GM18507 (cell line): ENCODE measurements at regions not wholly inside any gene's neighbourhood (a gene's known extent, or its start where the extent isn't known, plus 50 kb on each side); places are given as distances from the start of the nearest gene placed in this dataset.

Experiments used
- DNase-seq: peaks from one replicate; pipeline ENCODE4 v3.0.0; 2011; ENCODE audit warnings: low read depth; ENCODE audit not compliant: insufficient read length; ENCODE audit errors: extremely low spot score
- FAIRE-seq: peaks from 2 replicates; lab custom pipeline; 2011; peaks lifted over from hg19 to GRCh38; lab: Jason Lieb, UNC

DNA sequence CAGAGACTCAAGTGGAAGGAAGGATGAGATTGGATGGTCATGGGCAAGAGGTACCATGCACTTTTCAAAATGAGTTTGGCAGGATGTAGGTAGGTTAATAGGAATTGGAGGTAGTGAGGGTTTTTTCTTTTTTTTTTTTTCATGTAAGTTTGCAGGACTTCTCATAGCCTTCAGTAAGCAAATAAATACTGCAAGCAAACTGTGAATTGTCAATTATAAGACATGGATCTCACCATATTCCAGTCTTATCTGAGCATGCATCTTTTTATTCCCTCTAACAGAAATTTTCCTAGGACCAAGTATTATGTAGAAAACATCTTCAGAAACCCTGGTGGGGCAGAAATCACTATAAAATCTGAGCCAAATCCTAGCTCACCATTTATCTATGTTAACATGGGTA lies 584.6 kb upstream of the CDH5 start:
- no peak for FAIRE-seq

GRCh38 chr16:65781363-65781762 lies 585.1 kb upstream of the CDH5 start:
- FAIRE-seq (no peak), DNase-seq (no peak)

More for the DNA sequence above, 584.6 kb upstream of the CDH5 start:
- no peak for DNase-seq

DNA sequence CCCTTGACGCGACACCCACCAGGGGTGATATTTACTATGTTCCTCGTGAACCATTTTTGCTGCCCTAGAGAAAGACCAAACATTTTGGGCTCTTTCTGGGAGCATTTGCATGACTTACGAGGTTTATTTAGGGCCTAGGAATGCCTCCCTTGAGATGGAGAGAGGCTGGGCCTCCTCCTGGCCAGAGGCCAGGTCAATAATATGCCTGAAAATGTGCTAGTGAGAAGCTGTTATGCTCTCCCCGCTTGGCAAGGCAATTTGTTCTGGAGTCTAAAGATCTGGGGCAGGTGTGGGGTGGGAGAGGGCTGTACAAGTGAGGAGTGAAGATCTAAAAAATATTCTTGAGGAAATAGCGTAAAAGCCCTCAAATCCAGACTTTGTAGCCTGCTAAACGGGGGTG lies 587.3 kb upstream of the CDH5 start:
- FAIRE-seq = no peak
- DNase-seq = no peak

- no peak for FAIRE-seq
- no peak for DNase-seq
Measured at GRCh38 chr16:65776639-65777183, 589.8 kb upstream of the CDH5 start.

DNA sequence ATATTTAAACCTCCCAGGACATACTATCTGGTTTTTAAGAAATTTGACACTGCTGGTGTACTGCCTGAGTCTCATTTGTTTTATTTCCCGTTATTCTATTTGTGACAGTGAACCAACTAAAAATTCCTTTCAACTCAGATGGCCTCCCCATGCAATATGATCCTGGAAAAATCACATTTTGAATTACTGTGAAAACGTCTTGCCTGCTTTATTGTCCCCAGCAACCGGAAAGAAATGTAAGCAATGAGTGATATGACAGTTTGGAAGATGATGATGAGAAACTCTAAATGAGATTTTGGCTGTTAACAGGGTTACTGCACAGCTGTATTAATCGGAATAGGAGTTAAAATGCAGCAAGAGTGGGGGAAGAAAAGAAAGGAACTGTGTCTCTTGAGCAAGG lies 590.7 kb upstream of the CDH5 start:
- DNase-seq (no peak), FAIRE-seq (no peak)

- DNase-seq (no peak), FAIRE-seq (no peak)
Measured at GRCh38 chr16:65774350-65774749, 592.1 kb upstream of the CDH5 start.

- DNase-seq (no peak), FAIRE-seq (no peak)
Measured at GRCh38 chr16:65773301-65773874, 593.1 kb upstream of the CDH5 start.

DNA sequence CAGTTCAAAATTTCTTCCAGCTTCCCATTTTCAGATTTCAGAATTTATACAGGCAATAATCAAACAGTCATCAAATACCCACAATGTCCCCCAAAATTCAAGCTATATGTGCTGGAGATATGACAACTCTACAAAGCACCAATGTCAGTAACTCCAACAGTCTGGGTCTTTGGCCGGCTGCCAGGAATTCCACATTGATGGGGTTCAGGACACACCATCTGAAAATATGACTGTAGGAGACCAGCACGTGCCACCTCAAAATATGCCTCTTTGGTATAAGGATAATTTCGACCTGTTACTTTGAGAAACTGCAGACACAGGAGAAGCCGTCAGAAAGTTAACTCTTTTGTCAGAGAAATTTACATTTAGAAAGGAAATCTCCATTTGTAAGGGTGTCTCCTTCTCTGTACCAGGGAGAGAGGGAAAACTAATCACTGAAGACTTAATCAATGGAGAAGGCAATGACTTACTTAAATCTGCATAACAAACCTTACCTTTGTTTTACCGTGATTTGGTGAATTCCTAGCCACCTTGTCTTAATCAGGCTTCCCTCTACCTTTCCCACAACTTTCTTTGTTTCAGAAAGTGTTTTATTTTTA lies 594.3 kb upstream of the CDH5 start:
- no peak for FAIRE-seq
- DNase-seq = no peak

GRCh38 chr16:65771707-65772106 lies 594.8 kb upstream of the CDH5 start:
- FAIRE-seq (no peak), DNase-seq (no peak)

GRCh38 chr16:65770752-65771151 lies 595.7 kb upstream of the CDH5 start:
- no peak for FAIRE-seq
- no peak for DNase-seq

DNA sequence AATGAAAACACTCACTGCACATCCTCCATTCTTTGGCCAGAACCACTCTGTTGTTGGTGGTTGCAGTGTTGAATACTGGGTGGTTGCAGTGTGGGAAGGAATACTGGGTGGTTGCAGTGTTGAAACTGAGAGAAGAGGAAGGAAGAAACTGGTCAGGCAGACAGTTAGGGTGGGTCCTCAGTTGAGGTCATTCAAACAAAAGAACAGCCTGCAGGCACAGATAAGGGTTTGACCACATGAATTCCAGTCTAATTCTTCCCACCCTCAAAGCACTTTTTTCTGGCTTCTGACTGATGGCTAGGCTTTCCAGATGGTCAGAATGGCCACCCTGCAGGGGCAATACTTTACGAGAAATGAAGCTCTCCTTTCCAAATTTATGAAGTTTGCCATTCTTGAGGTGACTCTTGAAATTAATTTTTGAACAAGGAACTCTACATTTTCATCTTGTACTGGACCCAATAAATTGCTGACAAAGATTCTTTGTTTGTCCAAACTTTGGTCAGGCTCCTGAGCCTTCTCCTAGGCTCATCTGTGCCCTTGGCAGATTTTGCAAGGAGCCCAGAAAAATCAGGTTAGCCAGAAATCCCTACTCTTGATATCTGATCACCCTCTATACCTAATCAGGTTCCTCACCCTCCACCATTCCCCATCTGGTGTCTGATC lies 596.6 kb upstream of the CDH5 start:
- no peak for FAIRE-seq
- DNase-seq = no peak

DNA sequence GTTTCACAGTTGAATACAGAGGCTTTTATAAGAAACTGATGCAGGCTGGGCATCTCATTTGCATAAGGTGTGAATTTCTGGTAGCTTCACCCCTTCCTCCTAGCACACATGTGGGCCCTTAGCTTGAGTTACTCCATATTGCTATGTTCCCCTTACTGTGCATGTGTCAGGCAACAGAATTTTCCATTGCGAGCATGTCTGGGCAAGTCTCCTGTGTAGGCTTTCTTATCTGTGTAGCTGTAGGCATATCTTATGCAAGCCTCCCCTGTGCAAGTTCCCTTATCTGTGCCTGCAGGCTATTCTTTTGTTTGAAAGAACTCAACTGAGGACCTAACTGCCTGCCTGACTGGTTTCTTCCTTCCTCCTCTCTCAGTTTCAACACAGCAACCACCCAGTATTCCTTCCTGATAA lies 597.4 kb upstream of the CDH5 start:
- DNase-seq (no peak), FAIRE-seq (no peak)

GRCh38 chr16:65767125-65767524 lies 599.4 kb upstream of the CDH5 start:
- no peak for FAIRE-seq
- no peak for DNase-seq

- no peak for FAIRE-seq
- DNase-seq = no peak
Measured at GRCh38 chr16:65763640-65764305, 602.7 kb upstream of the CDH5 start.

DNA sequence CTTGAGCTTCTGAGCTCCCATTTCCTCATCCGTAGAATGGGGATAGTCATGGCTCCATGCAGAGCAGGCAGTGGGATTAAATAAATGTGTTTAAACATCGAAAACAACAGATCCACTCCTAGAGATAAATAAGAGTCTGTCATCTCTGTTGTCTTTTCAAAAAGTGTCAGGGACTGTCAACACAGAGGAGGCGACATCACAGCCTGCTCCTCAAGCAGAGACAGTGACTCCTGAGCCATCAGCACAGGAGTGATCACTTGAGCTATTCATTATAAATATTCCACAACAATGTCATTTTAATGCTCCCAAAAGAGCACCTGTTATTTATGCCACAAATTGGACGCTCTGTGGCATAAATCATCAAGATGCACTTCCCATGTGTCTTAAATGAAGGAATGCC lies 605.6 kb upstream of the CDH5 start:
- no peak for FAIRE-seq

DNA sequence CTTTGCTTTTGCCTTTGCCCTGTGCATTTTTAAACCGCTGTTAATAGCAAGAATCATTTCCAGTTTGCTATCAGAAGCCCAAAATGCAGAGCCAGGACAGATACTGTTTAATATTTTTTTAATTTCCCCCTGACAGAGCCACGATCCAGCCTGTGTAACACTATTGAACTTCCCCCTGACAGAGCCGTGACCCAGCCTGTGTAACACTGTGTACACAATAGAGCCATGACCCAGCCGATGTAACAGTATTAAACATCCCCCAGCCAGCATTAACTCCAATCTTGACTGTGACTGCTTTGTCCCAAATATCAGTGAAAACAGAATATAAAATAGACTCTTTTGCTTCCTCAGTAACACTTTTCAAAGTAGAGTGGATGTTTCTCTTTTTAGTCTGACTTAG lies 607.9 kb upstream of the CDH5 start:
- no peak for FAIRE-seq
- DNase-seq = no peak

More for the DNA sequence above, 605.6 kb upstream of the CDH5 start:
- no peak for DNase-seq

DNA sequence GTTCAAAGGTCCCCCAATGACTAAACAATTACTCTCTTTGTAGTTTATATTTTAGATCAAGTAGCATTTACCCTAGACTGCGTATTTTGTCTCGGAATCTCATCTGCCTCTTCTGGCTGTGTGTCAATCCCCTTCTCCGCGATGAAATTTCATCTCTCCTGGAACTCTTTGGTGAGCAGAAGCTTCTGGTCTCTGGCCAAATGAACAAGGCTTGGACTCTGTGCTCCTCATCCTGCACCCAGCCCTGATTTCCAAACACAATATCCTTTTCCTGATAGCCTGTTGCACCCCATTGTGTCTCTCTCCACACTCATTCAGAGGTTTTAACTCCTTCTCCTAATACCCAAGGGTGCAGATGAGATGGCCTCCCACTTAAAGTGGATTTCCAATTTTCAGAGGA lies 609.4 kb upstream of the CDH5 start:
- DNase-seq (no peak), FAIRE-seq (no peak)

GRCh38 chr16:65756163-65756562 lies 610.3 kb upstream of the CDH5 start:
- FAIRE-seq (no peak), DNase-seq (no peak)

GRCh38 chr16:65754820-65755691 lies 611.4 kb upstream of the CDH5 start:
- FAIRE-seq = no peak

DNA sequence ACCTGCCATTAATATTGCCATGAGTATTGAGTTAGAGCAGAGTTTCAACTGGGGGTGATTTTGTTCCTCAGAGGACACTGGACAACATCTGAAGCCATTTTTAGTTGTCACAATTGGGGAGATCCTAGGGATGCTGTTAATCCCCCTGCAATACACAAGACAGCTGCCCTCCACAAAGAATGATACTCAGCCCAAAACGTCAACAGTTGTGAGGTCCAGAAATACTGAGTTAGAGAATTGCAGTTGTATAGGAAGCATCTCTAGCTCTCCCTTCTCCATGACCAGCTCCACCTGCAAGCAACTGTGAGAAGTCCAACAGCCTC lies 614.0 kb upstream of the CDH5 start:
- no peak for FAIRE-seq
- no peak for DNase-seq

More at GRCh38 chr16:65754820-65755691, 611.4 kb upstream of the CDH5 start:
- DNase-seq = no peak
